Mesendoderm (in vitro differentiated cells): ENCODE measurements at regions not wholly inside any gene's neighbourhood (a gene's known extent, or its start where the extent isn't known, plus 50 kb on each side); places are given as distances from the start of the nearest gene placed in this dataset.

Experiments
- DNase-seq: peaks from one replicate; pipeline ENCODE4 v3.0.0; 2013
- H2AK5ac ChIP-seq: 2 replicates; pipeline ENCODE4 v1.6.1; 2013; ENCODE audit warnings: low read length, inconsistent platforms
- H2BK120ac ChIP-seq: 2 replicates; pipeline ENCODE4 v1.6.1; 2013; ENCODE audit warnings: low read depth, mild to moderate bottlenecking, low read length, moderate library complexity, mixed read lengths
- H2BK15ac ChIP-seq: replicated peaks from 2 replicates; pipeline ENCODE4 v1.6.1; 2013; ENCODE audit warnings: low read depth, mild to moderate bottlenecking, moderate library complexity
- H2BK5ac ChIP-seq: 2 replicates; pipeline ENCODE4 v1.6.1; 2013; ENCODE audit warnings: low read length, inconsistent platforms
- H3K18ac ChIP-seq: 2 replicates; pipeline ENCODE4 v1.6.1; 2013; ENCODE audit warnings: mild to moderate bottlenecking, low read length, mixed read lengths
- H3K23ac ChIP-seq: one replicate; pipeline ENCODE4 v1.6.1; 2013; ENCODE audit warnings: low read length
- H3K27ac ChIP-seq: 2 replicates; pipeline ENCODE4 v1.5.1; 2013; ENCODE audit warnings: low read depth, mild to moderate bottlenecking, inconsistent platforms, low read length, moderate library complexity
- H3K27me3 ChIP-seq: 2 replicates; pipeline ENCODE4 v1.6.1; 2013; ENCODE audit warnings: low read length, control low read depth, mild to moderate bottlenecking, inconsistent platforms; ENCODE audit not compliant: insufficient read depth, poor library complexity
- H3K36me3 ChIP-seq: 2 replicates; pipeline ENCODE4 v1.6.1; 2013; ENCODE audit warnings: low read length, inconsistent platforms; ENCODE audit not compliant: control insufficient read depth, insufficient read depth
- H3K4ac ChIP-seq: one replicate; pipeline ENCODE4 v1.6.1; 2013; ENCODE audit warnings: low read depth, mild to moderate bottlenecking, low read length, moderate library complexity
- H3K4me1 ChIP-seq: 2 replicates; pipeline ENCODE4 v1.6.1; 2013; ENCODE audit warnings: low read depth, low read length, inconsistent platforms; ENCODE audit not compliant: control insufficient read depth
- H3K4me2 ChIP-seq: 2 replicates; pipeline ENCODE4 v1.6.1; 2013; ENCODE audit warnings: low read length
- H3K4me3 ChIP-seq: 2 replicates; pipeline ENCODE4 v1.5.1; 2013; ENCODE audit warnings: mild to moderate bottlenecking, low read length
- H3K56ac ChIP-seq: one replicate; pipeline ENCODE4 v1.6.1; 2013; ENCODE audit warnings: low read length
- H3K79me1 ChIP-seq: 2 replicates; pipeline ENCODE4 v1.6.1; 2013; ENCODE audit warnings: low read length, inconsistent platforms
- H3K79me2 ChIP-seq: 2 replicates; pipeline ENCODE4 v1.6.1; 2013; ENCODE audit warnings: mild to moderate bottlenecking, low read length; ENCODE audit not compliant: control insufficient read depth, insufficient read depth
- H3K9ac ChIP-seq: 2 replicates; pipeline ENCODE4 v1.6.1; 2013; ENCODE audit warnings: low read length, inconsistent platforms
- H4K5ac ChIP-seq: one replicate; pipeline ENCODE4 v1.6.1; 2013; ENCODE audit warnings: low read length
- H4K8ac ChIP-seq: one replicate; pipeline ENCODE4 v1.6.1; 2013; ENCODE audit warnings: low read depth, mild to moderate bottlenecking, control low read depth, low read length, moderate library complexity
- WGBS: extraction: QIAGEN DNeasy Blood & Tissue Kit; methylation state at CpG from one replicate; pipeline ENCODE4 v1.1.7; 2013; ENCODE audit warnings: low lambda C conversion rate, missing lambda C conversion rate; ENCODE audit not compliant: insufficient coverage; ENCODE audit errors: extremely low coverage; 5-methylcytosine and 5-hydroxymethylcytosine counted together

DNA sequence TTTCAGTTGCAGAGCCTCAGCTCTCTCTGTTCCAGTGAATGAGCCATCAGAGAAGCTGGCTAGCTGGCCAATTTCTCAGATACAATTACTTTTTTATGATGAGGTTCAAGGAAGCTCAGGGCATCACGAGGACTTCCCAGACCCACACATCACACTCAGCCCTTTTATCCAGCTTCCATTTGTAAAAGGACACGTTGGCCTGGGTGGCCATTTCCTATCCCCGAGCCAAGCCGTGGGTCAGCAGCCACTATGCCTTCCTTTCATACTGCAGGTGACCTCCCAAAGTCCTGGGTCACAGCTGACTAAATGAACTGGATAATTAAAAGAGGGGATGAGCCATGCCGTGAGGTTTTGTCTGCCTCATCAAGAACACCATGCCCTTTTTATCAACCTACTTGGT lies 236.9 kb upstream of the PPARGC1A start:
- DNase-seq: no peak
- no peak overlapping the region for H3K18ac ChIP-seq
- no peak overlapping the region for H3K23ac ChIP-seq

GRCh38 chr4:24121395-24122175 lies 231.7 kb upstream of the PPARGC1A start:
- Histone ChIP-seq H2BK15ac (no peak overlapping the region), H3K23ac (no peak overlapping the region), H2AK5ac (no peak overlapping the region), H2BK120ac (no peak overlapping the region), H3K4me2 (no peak overlapping the region), H3K36me3 (no peaks in the 10 kb centered on the region), H3K56ac (no peak overlapping the region), H4K8ac (no peak overlapping the region), H4K5ac (no peak overlapping the region), H3K79me2 (no peaks in the 10 kb centered on the region), H3K9ac (no peak overlapping the region), H3K79me1 (no peaks in the 10 kb centered on the region), H3K4me3 (no peak overlapping the region), H3K18ac (no peak overlapping the region), H3K4ac (no peak overlapping the region), H3K27me3 (no peaks in the 10 kb centered on the region), H3K27ac (no peak overlapping the region), H3K4me1 (no peaks in the 10 kb centered on the region), H2BK5ac (no peak overlapping the region)
- peak; percentile 16 for DNase-seq
- WGBS: no CpG with 5 or more reads among the region's 15 CpGs

More for the DNA sequence above, 236.9 kb upstream of the PPARGC1A start:
- no peak overlapping the region for H2BK120ac ChIP-seq
- no peaks in the 10 kb centered on the region for H3K79me1 ChIP-seq
- no CpG with 5 or more reads among the region's 5 CpGs for WGBS
- no peak overlapping the region for H3K4me2 ChIP-seq
- no peak overlapping the region for H3K4me3 ChIP-seq
- H3K4me1 ChIP-seq: no peaks in the 10 kb centered on the region
- no peak overlapping the region for H2BK15ac ChIP-seq
- no peaks in the 10 kb centered on the region for H3K27me3 ChIP-seq
- H3K36me3 ChIP-seq: no peaks in the 10 kb centered on the region
- H4K8ac ChIP-seq: no peak overlapping the region
- no peak overlapping the region for H2BK5ac ChIP-seq
- no peak overlapping the region for H3K9ac ChIP-seq
- no peaks in the 10 kb centered on the region for H3K79me2 ChIP-seq
- H3K4ac ChIP-seq: no peak overlapping the region
- H3K56ac ChIP-seq: no peak overlapping the region
- H2AK5ac ChIP-seq: no peak overlapping the region
- no peak overlapping the region for H4K5ac ChIP-seq
- no peak overlapping the region for H3K27ac ChIP-seq

- no peak overlapping the region for H3K4me3 ChIP-seq
- no peak overlapping the region for H3K18ac ChIP-seq
- no peak overlapping the region for H3K23ac ChIP-seq
- no peaks in the 10 kb centered on the region for H3K4me1 ChIP-seq
- no peaks in the 10 kb centered on the region for H3K36me3 ChIP-seq
- no peak overlapping the region for H2BK120ac ChIP-seq
- no peaks in the 10 kb centered on the region for H3K79me2 ChIP-seq
- H2BK15ac ChIP-seq: no peak overlapping the region
- no peak overlapping the region for H3K27ac ChIP-seq
- no peak overlapping the region for H2BK5ac ChIP-seq
- H4K5ac ChIP-seq: no peak overlapping the region
- H3K79me1 ChIP-seq: no peaks in the 10 kb centered on the region
- WGBS: no CpG with 5 or more reads among the region's 8 CpGs
- no peaks in the 10 kb centered on the region for H3K27me3 ChIP-seq
- no peak overlapping the region for H3K56ac ChIP-seq
- no peak overlapping the region for H4K8ac ChIP-seq
- no peak for DNase-seq
- H3K4ac ChIP-seq: no peak overlapping the region
- no peak overlapping the region for H2AK5ac ChIP-seq
- H3K4me2 ChIP-seq: no peak overlapping the region
- no peak overlapping the region for H3K9ac ChIP-seq
Measured at GRCh38 chr4:24117975-24118374, 228.1 kb upstream of the PPARGC1A start.

- Histone ChIP-seq H2BK5ac (no peak overlapping the region), H4K5ac (no peak overlapping the region), H3K23ac (no peak overlapping the region), H3K4me3 (no peak overlapping the region), H2BK15ac (no peak overlapping the region), H3K79me2 (no peaks in the 10 kb centered on the region), H3K27ac (no peak overlapping the region), H3K36me3 (no peaks in the 10 kb centered on the region), H3K79me1 (no peaks in the 10 kb centered on the region), H3K18ac (no peak overlapping the region), H3K27me3 (no peaks in the 10 kb centered on the region), H3K9ac (no peak overlapping the region), H3K4me1 (no peaks in the 10 kb centered on the region), H3K4me2 (no peak overlapping the region), H4K8ac (no peak overlapping the region), H3K4ac (no peak overlapping the region), H2AK5ac (no peak overlapping the region), H2BK120ac (no peak overlapping the region), H3K56ac (no peak overlapping the region)
- WGBS: no CpG with 5 or more reads among the region's 3 CpGs
- DNase-seq: no peak
Measured at GRCh38 chr4:24116107-24116506, 226.3 kb upstream of the PPARGC1A start.

DNA sequence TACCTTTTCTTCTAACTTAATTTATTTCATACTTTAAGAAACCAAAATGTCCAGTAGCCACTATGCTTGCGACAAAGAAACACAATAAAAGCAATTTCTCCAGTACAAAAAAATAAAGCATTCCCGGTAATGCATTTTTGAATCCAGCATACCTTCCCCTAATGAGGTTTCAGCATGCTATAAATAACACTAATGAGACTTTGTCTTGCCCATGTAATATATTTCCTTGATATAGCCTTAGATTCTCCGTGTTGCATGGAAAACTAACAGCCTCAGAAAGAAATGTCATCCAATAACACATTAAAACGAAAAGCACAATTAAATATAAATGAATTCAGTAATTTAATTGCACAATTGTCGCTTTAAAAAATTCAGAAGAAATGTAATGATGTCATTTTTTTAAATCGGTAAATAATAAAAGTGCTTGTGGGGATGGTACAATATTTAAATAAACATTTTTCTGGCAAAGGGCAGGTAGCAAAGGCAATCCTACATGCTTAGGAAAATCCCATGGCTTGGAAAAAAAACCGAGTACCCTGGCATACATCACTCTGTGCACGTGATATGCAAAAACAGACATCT lies 225.2 kb upstream of the PPARGC1A start:
- Histone ChIP-seq H3K4ac (no peak overlapping the region), H3K79me2 (no peaks in the 10 kb centered on the region), H2AK5ac (no peak overlapping the region), H3K18ac (no peak overlapping the region), H3K27me3 (no peaks in the 10 kb centered on the region), H3K4me2 (no peak overlapping the region), H3K9ac (no peak overlapping the region), H3K36me3 (no peaks in the 10 kb centered on the region), H2BK15ac (no peak overlapping the region), H2BK120ac (no peak overlapping the region), H3K79me1 (no peaks in the 10 kb centered on the region), H3K27ac (no peak overlapping the region), H3K56ac (no peak overlapping the region), H3K4me1 (no peaks in the 10 kb centered on the region), H2BK5ac (no peak overlapping the region), H3K4me3 (no peak overlapping the region), H3K23ac (no peak overlapping the region), H4K8ac (no peak overlapping the region), H4K5ac (no peak overlapping the region)
- DNase-seq: no peak
- 100% methylated on average over 2 of the region's 8 CpGs for WGBS
